SK-N-SH treated with all-trans-retinoic acid at 6 μM for 48 hours (cell line): ENCODE measurements at regions not wholly inside any gene's neighbourhood (a gene's known extent, or its start where the extent isn't known, plus 50 kb on each side); places are given as distances from the start of the nearest gene placed in this dataset.

ENCODE experiments used
- CSDC2 ChIP-seq: fragments of 250-450 bp; sonication (Bioruptor Pico); IDR thresholded peaks from 2 replicates; pipeline ENCODE4 v1.5.0; 2020; ENCODE audit warnings: mild to moderate bottlenecking, moderate library complexity
- ESRRG ChIP-seq: fragments of 250-450 bp; sonication (Bioruptor Pico); IDR thresholded peaks from 2 replicates; pipeline ENCODE4 v1.6.1; 2021; ENCODE audit warnings: mild to moderate bottlenecking
- PPARA ChIP-seq: fragments of 250-450 bp; sonication (Bioruptor Pico); IDR thresholded peaks from 2 replicates; pipeline ENCODE4 v1.5.0; 2020; ENCODE audit warnings: mild to moderate bottlenecking, borderline replicate concordance
- RARB ChIP-seq: fragments of 250-450 bp; sonication (Bioruptor Pico); IDR thresholded peaks from 2 replicates; pipeline ENCODE4 v1.8.0; 2021; ENCODE audit warnings: mild to moderate bottlenecking, moderate library complexity
- TOX ChIP-seq: fragments of 250-450 bp; sonication (Bioruptor Pico); IDR thresholded peaks from 2 replicates; pipeline ENCODE4 v1.8.0; 2021; ENCODE audit warnings: mild to moderate bottlenecking, moderate library complexity, borderline replicate concordance
- ZFP3 ChIP-seq: fragments of 250-450 bp; sonication (Bioruptor Pico); IDR thresholded peaks from 2 replicates; pipeline ENCODE4 v1.5.0; 2020; ENCODE audit warnings: mild to moderate bottlenecking, moderate library complexity
- ZNF70 ChIP-seq: fragments of 450-650 bp; formaldehyde crosslinking; IDR thresholded peaks from 2 replicates; pipeline ENCODE4 v1.5.0; 2020; ENCODE audit warnings: mild to moderate bottlenecking, moderate library complexity
- ZNF8 ChIP-seq: fragments of 450-650 bp; formaldehyde crosslinking; IDR thresholded peaks from 2 replicates; pipeline ENCODE4 v1.5.0; 2020; ENCODE audit warnings: mild to moderate bottlenecking, moderate library complexity
- TF ChIP-seq, protein P1 (sequence below): fragments of 250-450 bp; sonication (Bioruptor Pico); IDR thresholded peaks from 2 replicates; pipeline ENCODE4 v1.8.0; 2021; ENCODE audit warnings: low read depth, mild to moderate bottlenecking, moderate library complexity, borderline replicate concordance
- TF ChIP-seq, protein P2 (sequence below): fragments of 250-450 bp; sonication (Bioruptor Pico); IDR thresholded peaks from 2 replicates; pipeline ENCODE4 v1.8.0; 2020; ENCODE audit warnings: mild to moderate bottlenecking, moderate library complexity, borderline replicate concordance
- TF ChIP-seq, protein P3 (sequence below): fragments of 250-450 bp; sonication (Bioruptor Pico); IDR thresholded peaks from 2 replicates; pipeline ENCODE4 v1.5.1; 2020; ENCODE audit warnings: low read depth, mild to moderate bottlenecking, moderate library complexity

DNA sequence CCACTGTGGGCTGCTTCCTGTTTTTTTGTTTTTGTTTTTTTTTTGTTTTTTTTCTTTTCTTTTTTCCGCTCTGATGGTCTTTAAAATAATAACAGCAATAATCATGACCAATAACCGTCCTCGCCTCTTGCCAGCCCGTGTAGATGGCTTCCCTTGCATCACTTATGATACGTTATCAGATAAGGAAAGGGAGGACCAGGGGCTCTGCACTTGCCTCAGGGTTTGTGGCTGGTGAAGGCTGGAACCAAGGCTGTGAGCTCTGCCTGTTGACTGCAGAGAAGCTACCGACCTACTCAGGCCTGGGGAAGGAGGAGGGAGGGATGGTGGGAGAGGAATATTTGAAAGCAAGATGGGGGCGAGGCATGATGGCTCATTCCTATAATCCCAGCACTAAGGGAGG, 114.0 kb upstream of the SDK2 start:
- TF ChIP-seq ZNF8 (CRISPR knock-in tag) (no peak), ZNF70 (CRISPR knock-in tag) (no peak), RARB (CRISPR knock-in tag) (no peak), PPARA (no peak), ZFP3 (no peak), CSDC2 (no peak), TOX (CRISPR knock-in tag) (no peak), ESRRG (CRISPR knock-in tag) (no peak)
- TF ChIP-seq, protein P1, sequence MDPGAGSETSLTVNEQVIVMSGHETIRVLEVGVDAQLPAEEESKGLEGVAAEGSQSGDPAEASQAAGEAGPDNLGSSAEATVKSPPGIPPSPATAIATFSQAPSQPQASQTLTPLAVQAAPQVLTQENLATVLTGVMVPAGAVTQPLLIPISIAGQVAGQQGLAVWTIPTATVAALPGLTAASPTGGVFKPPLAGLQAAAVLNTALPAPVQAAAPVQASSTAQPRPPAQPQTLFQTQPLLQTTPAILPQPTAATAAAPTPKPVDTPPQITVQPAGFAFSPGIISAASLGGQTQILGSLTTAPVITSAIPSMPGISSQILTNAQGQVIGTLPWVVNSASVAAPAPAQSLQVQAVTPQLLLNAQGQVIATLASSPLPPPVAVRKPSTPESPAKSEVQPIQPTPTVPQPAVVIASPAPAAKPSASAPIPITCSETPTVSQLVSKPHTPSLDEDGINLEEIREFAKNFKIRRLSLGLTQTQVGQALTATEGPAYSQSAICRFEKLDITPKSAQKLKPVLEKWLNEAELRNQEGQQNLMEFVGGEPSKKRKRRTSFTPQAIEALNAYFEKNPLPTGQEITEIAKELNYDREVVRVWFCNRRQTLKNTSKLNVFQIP (CRISPR knock-in tag), result no peak
- TF ChIP-seq, protein P2, sequence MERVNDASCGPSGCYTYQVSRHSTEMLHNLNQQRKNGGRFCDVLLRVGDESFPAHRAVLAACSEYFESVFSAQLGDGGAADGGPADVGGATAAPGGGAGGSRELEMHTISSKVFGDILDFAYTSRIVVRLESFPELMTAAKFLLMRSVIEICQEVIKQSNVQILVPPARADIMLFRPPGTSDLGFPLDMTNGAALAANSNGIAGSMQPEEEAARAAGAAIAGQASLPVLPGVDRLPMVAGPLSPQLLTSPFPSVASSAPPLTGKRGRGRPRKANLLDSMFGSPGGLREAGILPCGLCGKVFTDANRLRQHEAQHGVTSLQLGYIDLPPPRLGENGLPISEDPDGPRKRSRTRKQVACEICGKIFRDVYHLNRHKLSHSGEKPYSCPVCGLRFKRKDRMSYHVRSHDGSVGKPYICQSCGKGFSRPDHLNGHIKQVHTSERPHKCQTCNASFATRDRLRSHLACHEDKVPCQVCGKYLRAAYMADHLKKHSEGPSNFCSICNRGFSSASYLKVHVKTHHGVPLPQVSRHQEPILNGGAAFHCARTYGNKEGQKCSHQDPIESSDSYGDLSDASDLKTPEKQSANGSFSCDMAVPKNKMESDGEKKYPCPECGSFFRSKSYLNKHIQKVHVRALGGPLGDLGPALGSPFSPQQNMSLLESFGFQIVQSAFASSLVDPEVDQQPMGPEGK, result no peak
- TF ChIP-seq, protein P3, sequence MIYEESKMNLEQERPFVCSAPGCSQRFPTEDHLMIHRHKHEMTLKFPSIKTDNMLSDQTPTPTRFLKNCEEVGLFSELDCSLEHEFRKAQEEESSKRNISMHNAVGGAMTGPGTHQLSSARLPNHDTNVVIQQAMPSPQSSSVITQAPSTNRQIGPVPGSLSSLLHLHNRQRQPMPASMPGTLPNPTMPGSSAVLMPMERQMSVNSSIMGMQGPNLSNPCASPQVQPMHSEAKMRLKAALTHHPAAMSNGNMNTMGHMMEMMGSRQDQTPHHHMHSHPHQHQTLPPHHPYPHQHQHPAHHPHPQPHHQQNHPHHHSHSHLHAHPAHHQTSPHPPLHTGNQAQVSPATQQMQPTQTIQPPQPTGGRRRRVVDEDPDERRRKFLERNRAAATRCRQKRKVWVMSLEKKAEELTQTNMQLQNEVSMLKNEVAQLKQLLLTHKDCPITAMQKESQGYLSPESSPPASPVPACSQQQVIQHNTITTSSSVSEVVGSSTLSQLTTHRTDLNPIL (CRISPR knock-in tag), result no peak
